Stimulated activated CD8-positive, alpha-beta memory T cell treated with anti-CD3 and anti-CD28 coated beads, Interleukin-7, amount 100 ng/mL, for 4 hours (primary cell): ENCODE measurements at regions not wholly inside any gene's neighbourhood (a gene's known extent, or its start where the extent isn't known, plus 50 kb on each side); places are given as distances from the start of the nearest gene placed in this dataset.

Source experiments
- DNase-seq, 2 donors: peaks; one replicate each; pipeline ENCODE4 v3.0.0-alpha.2; 2020; ENCODE audit warnings: low read depth in 2 of 2

GRCh38 chr22:49586873-49587272 is 240.8 kb downstream of the BRD1 start:
- no peak for DNase-seq

- DNase-seq, result no peak
Measured at GRCh38 chr22:49586244-49586748, 241.4 kb downstream of the BRD1 start.

GRCh38 chr22:49585461-49586243 is 242.0 kb downstream of the BRD1 start:
- DNase-seq, result no peak

GRCh38 chr22:49583886-49584505 is 243.7 kb downstream of the BRD1 start:
- no peak for DNase-seq

GRCh38 chr22:49583341-49583740 is 244.3 kb downstream of the BRD1 start:
- DNase-seq, result no peak

- DNase-seq, result no peak
Measured at GRCh38 chr22:49582678-49583077, 245.0 kb downstream of the BRD1 start.

GRCh38 chr22:49582181-49582580 is 245.5 kb downstream of the BRD1 start:
- no peak for DNase-seq

GRCh38 chr22:49580024-49580423 is 247.6 kb downstream of the BRD1 start:
- DNase-seq, result no peak

- no peak for DNase-seq
Measured at GRCh38 chr22:49577168-49578060, 250.3 kb downstream of the BRD1 start.

- no peak for DNase-seq
Measured at GRCh38 chr22:49576241-49577141, 251.2 kb downstream of the BRD1 start.

- DNase-seq, result no peak
Measured at GRCh38 chr22:49575703-49576081, 252.0 kb downstream of the BRD1 start.

GRCh38 chr22:49574881-49575702 is 252.6 kb downstream of the BRD1 start:
- no peak for DNase-seq

GRCh38 chr22:49574205-49574880 is 253.3 kb downstream of the BRD1 start:
- no peak for DNase-seq

GRCh38 chr22:49573109-49573765 is 254.4 kb downstream of the BRD1 start:
- DNase-seq, result no peak

- DNase-seq, result no peak
Measured at GRCh38 chr22:49571326-49571725, 256.3 kb downstream of the BRD1 start.

- no peak for DNase-seq
Measured at GRCh38 chr22:49570032-49570848, 257.4 kb downstream of the BRD1 start.

- no peak for DNase-seq
Measured at GRCh38 chr22:49569286-49570031, 258.2 kb downstream of the BRD1 start.
